PC-3 (cell line): ENCODE measurements at regions not wholly inside any gene's neighbourhood (a gene's known extent, or its start where the extent isn't known, plus 50 kb on each side); places are given as distances from the start of the nearest gene placed in this dataset.
"Not testable (repeated sequence)": the region's sequence is repeated elsewhere in the genome, so short reads cannot be mapped to it uniquely, and the experiment has no call there.

Source experiments
- ATAC-seq: fragments of 200-7000 bp; cut with Tn5 transposase; 2 replicates; pipeline ENCODE4 v1.9.1; 2020; ENCODE audit warnings: mild to moderate bottlenecking, moderate library complexity
- BruUV-seq: library from RNA; stranded (reverse); fragments of 400-500 nt; replicated peaks from 2 replicates; lab custom pipeline; 2021; lab: Mats Ljungman, UMichigan
- CTCF ChIA-PET: fragments of 300-600 bp; sonication (Branson Sonifier 250); formaldehyde crosslinking; loops from one replicate; lab custom pipeline; 2022; ENCODE audit warnings: antibody characterized with exemption; lab: Charles Lee
- POLR2A ChIA-PET: fragments of 300-600 bp; sonication (Branson Sonifier 250); formaldehyde crosslinking; loops from one replicate; lab custom pipeline; 2022; ENCODE audit warnings: antibody characterized with exemption; ENCODE audit not compliant: unreplicated experiment; lab: Charles Lee
- DNase-seq: peaks from one replicate; pipeline ENCODE4 v3.0.0-alpha.2; 2015
- H2AFZ ChIP-seq: fragments of 300-600 bp; sonication (generic); 2 replicates; pipeline ENCODE4 v1.6.0; 2016; ENCODE audit warnings: antibody characterized with exemption, low read length
- H3F3A ChIP-seq: fragments of 300-600 bp; sonication (generic); one replicate; pipeline ENCODE4 v1.6.0; 2017; ENCODE audit warnings: antibody characterized with exemption, low read length, control low read depth, mild to moderate bottlenecking; ENCODE audit not compliant: unreplicated experiment
- H3K27ac ChIP-seq: fragments of 300-600 bp; sonication (generic); 2 replicates; pipeline ENCODE4 v1.5.1; 2016; ENCODE audit warnings: mild to moderate bottlenecking, low read length
- H3K27me3 ChIP-seq: fragments of 300-600 bp; sonication (generic); 2 replicates; pipeline ENCODE4 v1.6.1; 2016; ENCODE audit warnings: low read length, mixed read lengths
- H3K36me3 ChIP-seq: fragments of 300-600 bp; sonication (generic); 2 replicates; pipeline ENCODE4 v1.6.1; 2016; ENCODE audit warnings: low read depth, mixed run types, low read length, mixed read lengths
- H3K4me1 ChIP-seq: fragments of 300-600 bp; sonication (generic); 2 replicates; pipeline ENCODE4 v1.5.1; 2016; ENCODE audit warnings: low read length; ENCODE audit not compliant: insufficient read depth
- H3K4me2 ChIP-seq: fragments of 300-600 bp; sonication (generic); 2 replicates; pipeline ENCODE4 v1.6.0; 2016; ENCODE audit warnings: low read length
- H3K4me3 ChIP-seq: fragments of 300-600 bp; sonication (generic); 2 replicates; pipeline ENCODE4 v1.5.1; 2016; ENCODE audit warnings: mild to moderate bottlenecking, low read length, mixed read lengths
- H3K79me2 ChIP-seq: fragments of 300-600 bp; sonication (generic); 2 replicates; pipeline ENCODE4 v1.6.1; 2017; ENCODE audit warnings: low read length, mixed read lengths
- H3K9ac ChIP-seq: fragments of 300-600 bp; sonication (generic); 2 replicates; pipeline ENCODE4 v1.6.0; 2016; ENCODE audit warnings: mild to moderate bottlenecking, low read length
- H3K9me2 ChIP-seq: fragments of 300-600 bp; sonication (generic); replicated peaks from 2 replicates; pipeline ENCODE4 v1.6.1; 2016; ENCODE audit warnings: mixed run types, low read length, mixed read lengths
- H3K9me3 ChIP-seq: fragments of 300-600 bp; sonication (generic); 2 replicates; pipeline ENCODE4 v1.6.1; 2016; ENCODE audit warnings: low read length, mixed read lengths
- H4K20me1 ChIP-seq: fragments of 300-600 bp; sonication (generic); 2 replicates; pipeline ENCODE4 v1.6.1; 2016; ENCODE audit warnings: low read length, mixed read lengths
- CTCF ChIP-seq: fragments of 300-600 bp; sonication (generic); conservative IDR thresholded peaks from 2 replicates; pipeline ENCODE4 v1.5.1; 2017; ENCODE audit warnings: antibody characterized with exemption, low read depth, mild to moderate bottlenecking, low read length
- EZH2 ChIP-seq: fragments of 300-600 bp; sonication (generic); IDR thresholded peaks from one replicate; pipeline ENCODE4 v1.6.1; 2017; ENCODE audit warnings: antibody characterized with exemption, mild to moderate bottlenecking, low read length; ENCODE audit not compliant: unreplicated experiment
- EZH2phosphoT487 ChIP-seq: fragments of 300-600 bp; sonication (generic); IDR thresholded peaks from 2 replicates; pipeline ENCODE4 v1.6.1; 2018; ENCODE audit warnings: mild to moderate bottlenecking, antibody characterized with exemption, low read length, borderline replicate concordance
- intact Hi-C: fragments of 100-400 bp; cut with micrococcal nuclease; formaldehyde crosslinking; loops from 2 replicates; pipeline ENCODE4 v1.9.0; 2023

- 0 out of 2 replicates have a peak, but pooled peaks cover 3% of the 10 kb centered on the region for H3K9me3 ChIP-seq
- CTCF ChIA-PET: no interaction called here
- intact Hi-C loops: no loop called here
- H3K9ac ChIP-seq: no peak overlapping the region
- H3K27me3 ChIP-seq: no peaks in the 10 kb centered on the region
- no peak for DNase-seq
- H4K20me1 ChIP-seq: no peaks in the 10 kb centered on the region
- no peak overlapping the region for H3K27ac ChIP-seq
- H3K4me3 ChIP-seq: no peak overlapping the region
- no peak overlapping the region for H2AFZ ChIP-seq
- H3K79me2 ChIP-seq: no peaks in the 10 kb centered on the region
- no peak for TF ChIP-seq EZH2phosphoT487
- no peak for TF ChIP-seq EZH2
- no peak for TF ChIP-seq CTCF
- no TSS peak for BruUV-seq
- H3K4me2 ChIP-seq: no peak overlapping the region
- POLR2A ChIA-PET: no interaction called here
- no peaks in the 10 kb centered on the region for H3K4me1 ChIP-seq
- ATAC-seq: no peak
- no peaks in the 10 kb centered on the region for H3K36me3 ChIP-seq
- H3F3A ChIP-seq: no peaks in the 10 kb centered on the region
- H3K9me2 ChIP-seq: no peaks in the 10 kb centered on the region
Observed at GRCh38 chr17:31622500-31622899, 231.0 kb downstream of the RAB11FIP4 start.

GRCh38 chr17:31621566-31621965 lies 230.1 kb downstream of the RAB11FIP4 start:
- no peak overlapping the region for H3K4me3 ChIP-seq
- H2AFZ ChIP-seq: no peak overlapping the region
- no peaks in the 10 kb centered on the region for H3K79me2 ChIP-seq
- BruUV-seq: no TSS peak
- no peaks in the 10 kb centered on the region for H3K4me1 ChIP-seq
- H4K20me1 ChIP-seq: no peaks in the 10 kb centered on the region
- H3K27ac ChIP-seq: no peak overlapping the region
- DNase-seq (no peak), ATAC-seq (no peak)
- no peaks in the 10 kb centered on the region for H3K9me2 ChIP-seq
- H3K9me3 ChIP-seq: 0 out of 2 replicates have a peak, but pooled peaks cover 3% of the 10 kb centered on the region
- no peaks in the 10 kb centered on the region for H3K27me3 ChIP-seq
- TF ChIP-seq EZH2: no peak
- no peak for TF ChIP-seq EZH2phosphoT487
- TF ChIP-seq CTCF: no peak
- H3K4me2 ChIP-seq: no peak overlapping the region
- intact Hi-C loops: no loop called here
- ChIA-PET CTCF (no interaction called here), POLR2A (no interaction called here)
- H3K36me3 ChIP-seq: no peaks in the 10 kb centered on the region
- no peak overlapping the region for H3K9ac ChIP-seq
- no peaks in the 10 kb centered on the region for H3F3A ChIP-seq

DNA sequence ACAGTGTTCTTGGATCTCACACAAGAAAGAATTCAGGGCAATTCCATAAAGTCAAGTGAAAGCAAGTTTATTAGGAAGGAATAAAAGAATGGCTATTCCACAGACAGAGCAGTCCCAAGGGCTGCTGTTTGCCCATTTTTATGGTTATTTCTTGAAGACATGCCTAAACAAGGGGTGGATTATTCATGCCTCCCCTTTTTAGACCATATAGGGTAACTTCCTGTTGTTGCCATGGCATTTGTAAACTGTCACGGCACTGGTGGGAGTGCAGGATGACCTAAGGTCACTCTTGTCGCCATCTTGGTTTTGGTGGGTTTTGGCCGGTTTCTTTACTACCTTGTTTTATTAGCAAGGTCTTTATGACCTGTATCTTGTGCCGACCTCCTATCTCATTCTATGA lies 219.6 kb downstream of the RAB11FIP4 start:
- BruUV-seq, CTCF ChIA-PET, H3K4me1 ChIP-seq, H3K79me2 ChIP-seq, ATAC-seq, H3K4me2 ChIP-seq, H3K9me2 ChIP-seq, H3K9me3 ChIP-seq, H3K9ac ChIP-seq, H3K36me3 ChIP-seq, POLR2A ChIA-PET, DNase-seq, H3K27ac ChIP-seq, H2AFZ ChIP-seq, H4K20me1 ChIP-seq, intact Hi-C loops, H3F3A ChIP-seq, H3K4me3 ChIP-seq, H3K27me3 ChIP-seq: not testable (repeated sequence)
